ENCODE measurements at regions not wholly inside any gene's neighbourhood (a gene's known extent, or its start where the extent isn't known, plus 50 kb on each side); places are given as distances from the start of the nearest gene placed in this dataset.

GRCh38 chr3:23666818-23667217 lies 138.9 kb upstream of the UBE2E1 start:
- TF ChIP-seq, protein P1, sequence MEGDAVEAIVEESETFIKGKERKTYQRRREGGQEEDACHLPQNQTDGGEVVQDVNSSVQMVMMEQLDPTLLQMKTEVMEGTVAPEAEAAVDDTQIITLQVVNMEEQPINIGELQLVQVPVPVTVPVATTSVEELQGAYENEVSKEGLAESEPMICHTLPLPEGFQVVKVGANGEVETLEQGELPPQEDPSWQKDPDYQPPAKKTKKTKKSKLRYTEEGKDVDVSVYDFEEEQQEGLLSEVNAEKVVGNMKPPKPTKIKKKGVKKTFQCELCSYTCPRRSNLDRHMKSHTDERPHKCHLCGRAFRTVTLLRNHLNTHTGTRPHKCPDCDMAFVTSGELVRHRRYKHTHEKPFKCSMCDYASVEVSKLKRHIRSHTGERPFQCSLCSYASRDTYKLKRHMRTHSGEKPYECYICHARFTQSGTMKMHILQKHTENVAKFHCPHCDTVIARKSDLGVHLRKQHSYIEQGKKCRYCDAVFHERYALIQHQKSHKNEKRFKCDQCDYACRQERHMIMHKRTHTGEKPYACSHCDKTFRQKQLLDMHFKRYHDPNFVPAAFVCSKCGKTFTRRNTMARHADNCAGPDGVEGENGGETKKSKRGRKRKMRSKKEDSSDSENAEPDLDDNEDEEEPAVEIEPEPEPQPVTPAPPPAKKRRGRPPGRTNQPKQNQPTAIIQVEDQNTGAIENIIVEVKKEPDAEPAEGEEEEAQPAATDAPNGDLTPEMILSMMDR (IDR thresholded peaks at IDR 0.05; ENCODE audit: low read depth, low read length, missing control alignments), result no peak
- in situ Hi-C loops (cut with HindIII; ENCODE audit: low pct_ligation_motif_present, low sequenced_read_pairs), result no loop called here
- no peak overlapping the region for H3K27ac ChIP-seq

GRCh38 chr3:23667536-23668429 lies 138.0 kb upstream of the UBE2E1 start:
- TF ChIP-seq, protein P1 (IDR thresholded peaks at IDR 0.05; ENCODE audit: low read depth, low read length, missing control alignments), result no peak
- no peak for DNase-seq
- Histone ChIP-seq H3K27ac (peak overlapping the region; percentile 52), H3K27me3 (replicated peaks) (no peaks in the 10 kb centered on the region), H3K4me3 (ENCODE audit: low read depth, low read length) (no peak overlapping the region), H3K36me3 (replicated peaks) (no peaks in the 10 kb centered on the region)
- in situ Hi-C loops (cut with HindIII; ENCODE audit: low pct_ligation_motif_present, low sequenced_read_pairs), result no loop called here

More at GRCh38 chr3:23666818-23667217, 138.9 kb upstream of the UBE2E1 start:
- DNase-seq, result no peak
- Histone ChIP-seq H3K27me3 (replicated peaks) (no peaks in the 10 kb centered on the region), H3K4me3 (ENCODE audit: low read depth, low read length) (no peak overlapping the region), H3K36me3 (replicated peaks) (no peaks in the 10 kb centered on the region)

DNA sequence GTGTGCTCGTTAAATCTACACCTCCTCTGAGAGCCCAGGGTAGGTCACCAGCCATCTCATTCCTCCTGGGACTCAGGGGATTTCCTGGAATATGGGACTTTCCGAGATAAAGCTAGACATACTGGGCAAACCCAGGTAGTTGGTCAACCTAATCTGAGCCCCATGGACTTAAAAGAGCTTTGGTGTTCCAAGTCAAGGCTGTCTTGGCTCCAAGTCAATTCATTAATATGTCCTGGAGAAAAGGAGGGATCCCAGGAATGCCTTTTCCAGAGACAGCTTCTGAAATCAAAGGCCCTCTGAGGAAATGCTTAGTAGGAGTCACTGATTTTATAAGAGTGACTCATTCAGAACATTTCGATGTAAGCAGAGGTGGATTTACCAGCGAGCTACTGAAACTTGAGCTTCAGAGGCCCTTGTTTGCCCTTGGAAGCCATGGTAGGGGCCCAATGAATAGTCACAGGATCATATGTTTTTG lies 137.3 kb upstream of the UBE2E1 start:
- H3K27ac ChIP-seq, result peak overlapping the region; percentile 52

DNA sequence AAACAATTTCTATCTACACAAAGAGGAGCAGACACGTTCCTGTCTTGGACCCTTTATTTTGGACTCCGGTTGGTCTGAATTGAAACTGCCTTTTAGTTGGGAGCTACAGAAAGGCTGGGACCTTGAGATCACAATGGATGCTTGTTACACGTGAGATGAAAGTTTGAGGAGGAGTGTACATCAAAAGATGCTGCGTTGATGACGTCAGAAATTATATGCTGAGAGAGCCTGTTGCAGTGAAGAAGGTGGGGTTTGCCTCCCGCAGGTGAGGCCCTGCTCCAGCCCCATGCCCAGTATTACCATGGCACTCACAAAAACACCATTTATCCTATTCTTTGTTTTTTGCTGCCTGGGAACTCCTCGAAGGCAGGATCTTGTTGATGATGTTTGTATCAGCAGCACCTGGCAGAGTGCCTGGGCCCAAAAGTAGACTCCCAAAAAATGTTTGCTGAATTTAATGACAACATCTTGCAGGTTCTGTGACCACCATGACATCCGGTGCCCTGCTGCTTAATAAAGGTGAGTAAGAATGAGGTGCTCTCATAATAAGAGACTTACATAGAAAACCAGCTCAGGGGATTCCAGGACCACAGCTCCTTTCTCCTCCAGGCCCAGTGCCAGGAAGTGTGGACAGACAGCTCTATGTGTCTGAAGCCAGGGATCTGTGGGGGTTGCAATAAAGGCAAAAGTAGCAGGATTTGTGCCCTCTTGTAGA lies 136.1 kb upstream of the UBE2E1 start:
- no peaks in the 10 kb centered on the region for H3K36me3 ChIP-seq (replicated peaks)
- no peaks in the 10 kb centered on the region for H3K27me3 ChIP-seq (replicated peaks)
- DNase-seq, result no peak
- no peak overlapping the region for H3K27ac ChIP-seq
- TF ChIP-seq, protein P1 (IDR thresholded peaks at IDR 0.05; ENCODE audit: low read depth, low read length, missing control alignments), result no peak
- in situ Hi-C loops (cut with HindIII; ENCODE audit: low pct_ligation_motif_present, low sequenced_read_pairs), result no loop called here
- H3K4me3 ChIP-seq (ENCODE audit: low read depth, low read length), result no peak overlapping the region

More for the DNA sequence above, 137.3 kb upstream of the UBE2E1 start:
- no peak overlapping the region for H3K4me3 ChIP-seq (ENCODE audit: low read depth, low read length)
- TF ChIP-seq, protein P1 (IDR thresholded peaks at IDR 0.05; ENCODE audit: low read depth, low read length, missing control alignments), result no peak
- peak; percentile 65 for DNase-seq
- in situ Hi-C loops (cut with HindIII; ENCODE audit: low pct_ligation_motif_present, low sequenced_read_pairs), result no loop called here
- H3K27me3 ChIP-seq (replicated peaks), result no peaks in the 10 kb centered on the region
- no peaks in the 10 kb centered on the region for H3K36me3 ChIP-seq (replicated peaks)

DNA sequence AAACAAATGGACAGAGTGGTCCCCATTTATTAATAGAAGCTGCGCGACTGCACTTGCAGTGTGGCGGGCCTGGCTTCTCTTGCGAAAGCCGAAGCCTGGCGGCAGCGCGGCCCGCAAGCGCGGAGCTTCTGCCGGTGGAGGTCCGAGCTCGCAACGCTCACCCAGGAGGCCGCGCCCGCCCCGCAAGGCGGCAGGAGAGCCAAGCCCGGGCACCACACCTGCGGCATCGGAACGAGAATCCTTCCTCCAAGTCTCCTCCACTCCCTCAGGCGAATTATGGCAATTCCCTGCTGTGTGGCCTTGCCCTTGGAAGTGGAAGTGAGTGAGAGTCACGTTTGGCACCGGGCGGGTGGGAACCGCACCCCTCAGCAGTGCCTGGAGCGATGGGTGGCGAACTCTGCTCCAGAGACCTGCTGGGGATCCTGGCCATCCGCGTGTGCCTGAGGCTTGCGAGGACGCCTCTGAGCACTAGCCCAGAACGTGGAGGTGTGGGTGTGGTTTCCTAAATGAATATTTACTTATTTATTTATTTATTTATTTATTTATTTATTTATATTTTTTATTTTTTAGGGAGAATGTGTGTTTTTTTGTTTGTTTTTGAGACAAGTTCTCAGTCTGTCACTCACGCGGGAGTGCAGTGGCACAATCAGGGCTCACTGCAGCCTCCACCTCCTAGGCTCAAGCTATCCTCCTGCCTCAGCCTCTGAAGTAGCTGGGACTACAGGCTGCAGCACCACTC lies 133.7 kb upstream of the UBE2E1 start:
- DNase-seq, result no peak
- in situ Hi-C loops (cut with HindIII; ENCODE audit: low pct_ligation_motif_present, low sequenced_read_pairs), result no loop called here
- no peak overlapping the region for H3K27ac ChIP-seq
- no peaks in the 10 kb centered on the region for H3K27me3 ChIP-seq (replicated peaks)
- TF ChIP-seq, protein P1 (IDR thresholded peaks at IDR 0.05; ENCODE audit: low read depth, low read length, missing control alignments), result no peak
- no peaks in the 10 kb centered on the region for H3K36me3 ChIP-seq (replicated peaks)
- H3K4me3 ChIP-seq (ENCODE audit: low read depth, low read length), result peak overlapping the region; percentile 54

All from brain microvascular endothelial cell (primary cell).